ENCODE measurements at regions not wholly inside any gene's neighbourhood (a gene's known extent, or its start where the extent isn't known, plus 50 kb on each side); places are given as distances from the start of the nearest gene placed in this dataset.

DNA sequence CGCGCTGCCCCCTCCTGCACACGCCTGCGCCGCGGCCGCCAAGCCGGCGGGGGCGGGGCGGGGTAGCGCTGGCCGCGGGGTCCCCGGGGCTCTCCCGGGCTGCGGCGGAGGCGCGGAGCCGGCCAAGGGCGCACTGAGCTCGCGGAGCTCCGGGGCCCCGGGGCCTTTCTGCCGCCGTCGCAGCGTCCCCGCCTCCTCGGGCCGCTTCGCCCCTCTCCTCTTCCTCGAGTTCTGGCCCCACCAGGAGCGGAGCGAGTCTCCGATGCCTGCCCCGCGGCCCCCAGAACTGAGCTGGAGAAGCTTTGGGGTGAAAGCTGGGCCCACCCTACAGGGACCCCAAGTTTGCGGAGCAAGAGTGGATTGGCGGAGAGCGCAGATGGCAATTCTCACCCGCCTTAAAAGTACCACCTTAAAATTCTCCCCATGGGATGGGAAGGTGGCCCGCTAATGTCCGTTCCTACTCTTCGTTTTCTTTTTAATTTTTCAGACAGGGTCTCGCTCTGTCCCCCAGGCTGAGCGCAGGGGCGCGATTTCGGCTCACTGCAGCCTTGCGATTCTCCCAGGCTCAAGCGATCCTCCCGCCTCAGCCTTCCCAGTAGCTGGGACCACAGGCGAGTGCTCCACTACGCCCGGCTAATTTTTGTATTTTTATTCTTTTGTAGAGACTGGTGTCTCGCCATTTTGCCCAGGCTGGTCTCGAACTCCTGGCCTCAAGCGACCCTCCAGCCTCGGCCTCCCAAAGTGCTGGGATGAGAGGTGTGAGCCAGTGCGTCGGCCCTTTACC lies 129.6 kb downstream of the NDUFA12 start:
- ChIA-PET CTCF (interaction anchor here (0.9 to 3.6 kb wide), 8 partner anchors 12 to 740 kb away, joined by 3 to 26 read pairs (median 4); no protein-coding TSS in a partner anchor), POLR2A (no interaction called here)
- no peak overlapping the region for H2AFZ ChIP-seq (ENCODE audit: low read depth)
- no peak overlapping the region for H3K27ac ChIP-seq (ENCODE audit: low read depth in 2 of 2, low read length in 1 of 2)
- H3K36me3 ChIP-seq (replicated peaks in 1 of 2; ENCODE audit: control insufficient read depth in 1 of 2, insufficient read depth in 2 of 2, low read length in 1 of 2): no peaks in the 10 kb centered on the region
- no peak for TF ChIP-seq ELF1 (IDR thresholded peaks at IDR 0.05)
- TF ChIP-seq NRF1 (IDR thresholded peaks at IDR 0.05; ENCODE audit: low read depth, low read length): 0 out of 2 replicates have a peak, but pooled peaks have one; percentile 25
- H3K27me3 ChIP-seq (ENCODE audit: insufficient read depth): peaks cover 41% of the 10 kb centered on the region
- H3K4me2 ChIP-seq: no peak overlapping the region
- H3K4me3 ChIP-seq (ENCODE audit: low read depth in 2 of 2, low read length in 1 of 2): peak overlapping the region in 1 of 2 experiments; percentile 37; a peak in 2 of 4 replicates
- WGBS (ENCODE audit: low lambda C conversion rate): 39% methylated on average over 28 of the region's 64 CpGs
- H3K9ac ChIP-seq: no peak overlapping the region
- peak; percentile 89 for DNase-seq
- H3K79me2 ChIP-seq (ENCODE audit: insufficient read depth): no peaks in the 10 kb centered on the region
- H4K20me1 ChIP-seq (ENCODE audit: insufficient read depth): no peaks in the 10 kb centered on the region
- no peaks in the 10 kb centered on the region for H3K9me3 ChIP-seq
- peaks cover 0 to 3% of the 10 kb centered on the region in 2 experiments; a peak in 1 of 4 replicates for H3K4me1 ChIP-seq (ENCODE audit: control insufficient read depth in 1 of 2, insufficient read depth in 2 of 2, low read depth in 1 of 2, low read length in 1 of 2)
- no peaks in the 10 kb centered on the region for H3F3A ChIP-seq (replicated peaks; ENCODE audit: insufficient read depth)
- no peaks in the 10 kb centered on the region for H3K9me2 ChIP-seq

GRCh38 chr12:94872971-94873733 lies 130.3 kb downstream of the NDUFA12 start:
- no peak overlapping the region for H2AFZ ChIP-seq (ENCODE audit: low read depth)
- no CpG with 5 or more reads among the region's 80 CpGs for WGBS (ENCODE audit: low lambda C conversion rate)

More at GRCh38 chr12:94872971-94873733, 130.3 kb downstream of the NDUFA12 start:
- ChIA-PET POLR2A (no interaction called here), CTCF (interaction anchor here (1.1 to 3.6 kb wide), 3 partner anchors 17 to 739 kb away, joined by 3 to 26 read pairs (median 25); no protein-coding TSS in a partner anchor)
- H3K27me3 ChIP-seq (ENCODE audit: insufficient read depth): peaks cover 41% of the 10 kb centered on the region
- TF ChIP-seq, protein P1, sequence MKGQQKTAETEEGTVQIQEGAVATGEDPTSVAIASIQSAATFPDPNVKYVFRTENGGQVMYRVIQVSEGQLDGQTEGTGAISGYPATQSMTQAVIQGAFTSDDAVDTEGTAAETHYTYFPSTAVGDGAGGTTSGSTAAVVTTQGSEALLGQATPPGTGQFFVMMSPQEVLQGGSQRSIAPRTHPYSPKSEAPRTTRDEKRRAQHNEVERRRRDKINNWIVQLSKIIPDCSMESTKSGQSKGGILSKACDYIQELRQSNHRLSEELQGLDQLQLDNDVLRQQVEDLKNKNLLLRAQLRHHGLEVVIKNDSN (IDR thresholded peaks at IDR 0.05; ENCODE audit: borderline replicate concordance, low read depth): no peak
- TF ChIP-seq NRF1 (IDR thresholded peaks at IDR 0.05; ENCODE audit: low read depth, low read length) (no peak), RXRA (IDR thresholded peaks at IDR 0.05; ENCODE audit: borderline replicate concordance, low read depth) (no peak), MXI1 (IDR thresholded peaks at IDR 0.05; ENCODE audit: low read depth, low read length) (no peak), SMC3 (IDR thresholded peaks at IDR 0.05; ENCODE audit: low read depth, low read length) (no peak), GATA2 (CRISPR knock-in tag; IDR thresholded peaks at IDR 0.05) (no peak), RFX5 (IDR thresholded peaks at IDR 0.05; ENCODE audit: low read length) (no peak), JUND (IDR thresholded peaks at IDR 0.05) (no peak), PBX3 (IDR thresholded peaks at IDR 0.05) (no peak), MEF2A (IDR thresholded peaks at IDR 0.05; ENCODE audit: borderline replicate concordance, low read depth) (no peak), POLR2AphosphoS5 (IDR thresholded peaks at IDR 0.05; ENCODE audit: low read depth, low read length) (no peak), TAF1 (IDR thresholded peaks at IDR 0.05; ENCODE audit: borderline replicate concordance, low read depth, low read length) (no peak), ELF1 (IDR thresholded peaks at IDR 0.05) (no peak), CHD2 (IDR thresholded peaks at IDR 0.05; ENCODE audit: low read length, partially characterized antibody) (no peak), REST (IDR thresholded peaks at IDR 0.05; ENCODE audit: low read depth, low read length) (no peak), CTCF (IDR thresholded peaks at IDR 0.05) (no peak), TCF12 (IDR thresholded peaks at IDR 0.05) (no peak)
- H3K79me2 ChIP-seq (ENCODE audit: insufficient read depth): no peaks in the 10 kb centered on the region
- H3K27ac ChIP-seq (ENCODE audit: low read depth in 2 of 2, low read length in 1 of 2): no peak overlapping the region
- no peak overlapping the region for H3K9ac ChIP-seq
- H3K4me3 ChIP-seq (ENCODE audit: low read depth in 2 of 2, low read length in 1 of 2): peak overlapping the region in 1 of 2 experiments; percentile 37; a peak in 2 of 4 replicates
- no peaks in the 10 kb centered on the region for H3K36me3 ChIP-seq (replicated peaks in 1 of 2; ENCODE audit: control insufficient read depth in 1 of 2, insufficient read depth in 2 of 2, low read length in 1 of 2)
- H3K9me2 ChIP-seq: no peaks in the 10 kb centered on the region
- no peak overlapping the region for H3K4me2 ChIP-seq
- H4K20me1 ChIP-seq (ENCODE audit: insufficient read depth): no peaks in the 10 kb centered on the region
- peak; percentile 67 for DNase-seq
- peaks cover 0 to 3% of the 10 kb centered on the region in 2 experiments; a peak in 1 of 4 replicates for H3K4me1 ChIP-seq (ENCODE audit: control insufficient read depth in 1 of 2, insufficient read depth in 2 of 2, low read depth in 1 of 2, low read length in 1 of 2)
- no peaks in the 10 kb centered on the region for H3F3A ChIP-seq (replicated peaks; ENCODE audit: insufficient read depth)
- no peaks in the 10 kb centered on the region for H3K9me3 ChIP-seq

All from SK-N-SH (cell line).